SU-DHL-6 (cell line): ENCODE measurements at regions not wholly inside any gene's neighbourhood (a gene's known extent, or its start where the extent isn't known, plus 50 kb on each side); places are given as distances from the start of the nearest gene placed in this dataset.

Source experiments
- EZH2phosphoT487 ChIP-seq: fragments of 200-600 bp; sonication (generic), shearing (Covaris generic); conservative IDR thresholded peaks from 2 replicates; pipeline ENCODE4 v1.6.1; 2018; ENCODE audit warnings: mild to moderate bottlenecking, antibody characterized with exemption, low read length, moderate library complexity, mixed read lengths
- TF ChIP-seq, protein P1 (sequence below): fragments of 200-600 bp; sonication (generic); IDR thresholded peaks from one replicate; pipeline ENCODE4 v1.5.1; 2017; ENCODE audit warnings: antibody characterized with exemption, mild to moderate bottlenecking, low read length, moderate library complexity; ENCODE audit not compliant: insufficient read depth, poor library complexity, severe bottlenecking

DNA sequence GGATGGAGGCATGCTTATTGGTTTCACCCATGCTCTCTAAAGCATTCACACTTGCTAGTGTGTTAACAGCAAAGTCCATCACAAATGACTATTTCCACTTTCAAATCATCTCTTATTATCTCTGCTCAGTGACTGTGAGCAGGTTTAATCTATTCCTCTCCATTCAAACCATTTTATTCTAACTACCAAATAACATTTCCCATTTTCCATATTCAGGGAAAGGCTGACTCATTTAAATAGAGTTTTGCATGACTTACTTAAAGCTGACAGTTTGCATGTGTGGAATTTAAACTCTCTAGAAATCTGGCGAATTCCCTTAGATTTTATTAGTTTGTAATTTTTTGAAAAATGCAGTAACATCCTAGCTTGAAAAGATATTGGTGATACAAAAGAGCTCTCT lies 615.7 kb upstream of the LRRC4C start:
- TF ChIP-seq, protein P1, sequence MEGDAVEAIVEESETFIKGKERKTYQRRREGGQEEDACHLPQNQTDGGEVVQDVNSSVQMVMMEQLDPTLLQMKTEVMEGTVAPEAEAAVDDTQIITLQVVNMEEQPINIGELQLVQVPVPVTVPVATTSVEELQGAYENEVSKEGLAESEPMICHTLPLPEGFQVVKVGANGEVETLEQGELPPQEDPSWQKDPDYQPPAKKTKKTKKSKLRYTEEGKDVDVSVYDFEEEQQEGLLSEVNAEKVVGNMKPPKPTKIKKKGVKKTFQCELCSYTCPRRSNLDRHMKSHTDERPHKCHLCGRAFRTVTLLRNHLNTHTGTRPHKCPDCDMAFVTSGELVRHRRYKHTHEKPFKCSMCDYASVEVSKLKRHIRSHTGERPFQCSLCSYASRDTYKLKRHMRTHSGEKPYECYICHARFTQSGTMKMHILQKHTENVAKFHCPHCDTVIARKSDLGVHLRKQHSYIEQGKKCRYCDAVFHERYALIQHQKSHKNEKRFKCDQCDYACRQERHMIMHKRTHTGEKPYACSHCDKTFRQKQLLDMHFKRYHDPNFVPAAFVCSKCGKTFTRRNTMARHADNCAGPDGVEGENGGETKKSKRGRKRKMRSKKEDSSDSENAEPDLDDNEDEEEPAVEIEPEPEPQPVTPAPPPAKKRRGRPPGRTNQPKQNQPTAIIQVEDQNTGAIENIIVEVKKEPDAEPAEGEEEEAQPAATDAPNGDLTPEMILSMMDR = no peak
- TF ChIP-seq EZH2phosphoT487 = no peak
